HepG2 (cell line): ENCODE measurements at regions not wholly inside any gene's neighbourhood (a gene's known extent, or its start where the extent isn't known, plus 50 kb on each side); places are given as distances from the start of the nearest gene placed in this dataset.

Experiments used
- ATAC-seq: fragments of 200-7000 bp; cut with Tn5 transposase; 3 replicates; pipeline ENCODE4 v1.9.1; 2020; ENCODE audit warnings: mild to moderate bottlenecking, moderate library complexity
- BruUV-seq: library from RNA; stranded (reverse); fragments of 400-500 nt; replicated peaks from 2 replicates; lab custom pipeline; 2021; lab: Mats Ljungman, UMichigan
- CTCF ChIA-PET: fragments of 300-600 bp; formaldehyde crosslinking; extraction: SDS; loops from one replicate; lab custom pipeline; 2021; ENCODE audit warnings: low total read pairs, inconsistent platforms, low intra/inter-chr PET ratio; lab: Yijun Ruan, JAX
- POLR2A ChIA-PET: fragments of 350-600 bp; sonication (Branson Sonifier 250); formaldehyde crosslinking; loops from one replicate; lab custom pipeline; 2020; ENCODE audit warnings: antibody characterized with exemption, inconsistent platforms; lab: Yijun Ruan, JAX
- DNase-seq: peaks from one replicate; pipeline ENCODE4 v3.0.0-alpha.2; 2015; ENCODE audit warnings: low spot score
- FAIRE-seq: peaks from 3 replicates; lab custom pipeline; 2011; peaks lifted over from hg19 to GRCh38; lab: Jason Lieb, UNC
- H2AFZ ChIP-seq: one replicate; pipeline ENCODE4 v1.6.1; 2011; ENCODE audit warnings: low read length, inconsistent platforms
- H3K27ac ChIP-seq: fragments of 300-600 bp; 3 replicates; pipeline ENCODE4 v1.8.0; 2011; ENCODE audit warnings: mixed run types, mild to moderate bottlenecking, mixed read lengths, low read length, inconsistent platforms; ENCODE audit not compliant: insufficient read depth; ENCODE audit errors: extremely low read length
- H3K27me3 ChIP-seq, 2 experiments: fragments of 200-600 bp in 1 of 2; 2 replicates in 1 of 2; 3 replicates in 1 of 2; pipeline versions ENCODE4 v1.6.0 to v1.8.0; 2011; ENCODE audit warnings: low read length in 2 of 2, mild to moderate bottlenecking in 2 of 2, moderate library complexity in 2 of 2, inconsistent platforms in 1 of 2; ENCODE audit not compliant: insufficient read depth in 2 of 2, control insufficient read depth in 1 of 2
- H3K36me3 ChIP-seq, 2 experiments: fragments of 200-600 bp in 1 of 2; replicated peaks in 1 of 2; 2 replicates in 1 of 2; 3 replicates in 1 of 2; pipeline versions ENCODE4 v1.5.1 to v1.8.0; 2011; ENCODE audit warnings: low read length in 2 of 2, inconsistent platforms in 1 of 2; ENCODE audit not compliant: insufficient read depth in 2 of 2, control insufficient read depth in 1 of 2
- H3K4me1 ChIP-seq: 2 replicates; pipeline ENCODE4 v1.5.1; 2012; ENCODE audit warnings: low read length, inconsistent platforms; ENCODE audit not compliant: insufficient read depth
- H3K4me2 ChIP-seq: 2 replicates; pipeline ENCODE4 v1.6.0; 2011; ENCODE audit warnings: low read depth, low read length, inconsistent platforms
- H3K4me3 ChIP-seq, 3 experiments: fragments of 200-600 bp in 1 of 3; sonication (generic), shearing (Covaris generic) in 1 of 3; replicated peaks in 1 of 3; 2 replicates each; pipeline ENCODE4 v1.5.1; 2011 to 2016; ENCODE audit warnings: low read length in 3 of 3, inconsistent platforms in 2 of 3, low read depth in 2 of 3, mild to moderate bottlenecking in 2 of 3, control low read depth in 1 of 3, mixed read lengths in 1 of 3; ENCODE audit not compliant: insufficient read depth in 1 of 3
- H3K79me2 ChIP-seq: one replicate; pipeline ENCODE4 v1.6.1; 2011; ENCODE audit warnings: low read length, inconsistent platforms; ENCODE audit not compliant: insufficient read depth
- H3K9ac ChIP-seq: 2 replicates; pipeline ENCODE4 v1.6.0; 2011; ENCODE audit warnings: mild to moderate bottlenecking, low read depth, low read length, inconsistent platforms; ENCODE audit not compliant: insufficient read depth
- H3K9me3 ChIP-seq: 2 replicates; pipeline ENCODE4 v1.5.1; 2012; ENCODE audit warnings: mild to moderate bottlenecking, low read length
- H4K20me1 ChIP-seq: 2 replicates; pipeline ENCODE4 v1.6.0; 2011; ENCODE audit warnings: inconsistent platforms, mild to moderate bottlenecking, low read length, moderate library complexity; ENCODE audit not compliant: insufficient read depth
- CHD4 ChIP-seq: fragments of 200-600 bp; sonication (generic); IDR thresholded peaks from 2 replicates; pipeline ENCODE4 v1.7.0; 2017; ENCODE audit warnings: mild to moderate bottlenecking, low read length, borderline replicate concordance
- EEA1 ChIP-seq: sonication (generic); formaldehyde crosslinking; IDR thresholded peaks from 2 replicates; pipeline ENCODE4 v1.5.1; 2020; ENCODE audit warnings: mild to moderate bottlenecking, missing genetic modification reagents, borderline replicate concordance
- FOXK2 ChIP-seq: fragments of 450-650 bp; IDR thresholded peaks from 2 replicates; pipeline ENCODE4 v1.6.1; 2016
- FOXO1 ChIP-seq: sonication (generic); formaldehyde crosslinking; IDR thresholded peaks from 2 replicates; pipeline ENCODE4 v1.4.0; 2020; ENCODE audit warnings: missing genetic modification reagents
- NFYB ChIP-seq: sonication (generic); formaldehyde crosslinking; IDR thresholded peaks from 2 replicates; pipeline ENCODE4 v1.4.0; 2020; ENCODE audit warnings: missing genetic modification reagents
- NR1H2 ChIP-seq: sonication (generic); formaldehyde crosslinking; IDR thresholded peaks from 2 replicates; pipeline ENCODE4 v1.8.1; 2022; ENCODE audit warnings: low read depth, missing genetic modification reagents, borderline replicate concordance
- SP1 ChIP-seq, 2 experiments: fragments of 450-650 bp in 1 of 2; sonication (generic) in 1 of 2; formaldehyde crosslinking in 1 of 2; IDR thresholded peaks; 2 replicates each; pipeline versions ENCODE4 v1.4.0 to v1.6.1; 2016 to 2020; ENCODE audit warnings: missing genetic modification reagents in 1 of 2
- TARDBP ChIP-seq: sonication (generic); formaldehyde crosslinking; IDR thresholded peaks from 2 replicates; pipeline ENCODE4 v1.8.0; 2022; ENCODE audit warnings: mild to moderate bottlenecking, missing genetic modification reagents
- ZNF432 ChIP-seq: sonication (generic); formaldehyde crosslinking; IDR thresholded peaks from 2 replicates; pipeline ENCODE4 v1.5.0; 2020; ENCODE audit warnings: missing genetic modification reagents, mild to moderate bottlenecking, borderline replicate concordance
- ZNF562 ChIP-seq: sonication (generic); formaldehyde crosslinking; IDR thresholded peaks from 2 replicates; pipeline ENCODE4 v1.8.0; 2022; ENCODE audit warnings: missing genetic modification reagents, borderline replicate concordance
- WGBS: methylation state at CpG from one replicate; pipeline ENCODE4 v1.1.6; 2017; ENCODE audit warnings: low lambda C conversion rate; 5-methylcytosine and 5-hydroxymethylcytosine counted together
- in situ Hi-C: cut with HindIII; loops from 2 replicates; pipeline ENCODE4 v1.10.0; 2017; ENCODE audit warnings: low pct_unique_long_range_greater_than_20kb; ENCODE audit not compliant: extremely low pct_ligation_motif_present
- intact Hi-C: fragments of 100-400 bp; cut with micrococcal nuclease; formaldehyde crosslinking; loops from one replicate; pipeline ENCODE4 v1.10.0; 2022; ENCODE audit not compliant: unreplicated experiment
- TF ChIP-seq, protein P1 (sequence below): sonication (generic); formaldehyde crosslinking; IDR thresholded peaks from 2 replicates; pipeline ENCODE4 v1.5.1; 2020; ENCODE audit warnings: missing genetic modification reagents, mild to moderate bottlenecking, borderline replicate concordance
- TF ChIP-seq, protein P2 (sequence below): IDR thresholded peaks from 2 replicates; pipeline ENCODE4 v1.6.1; 2016; ENCODE audit warnings: low read depth, borderline replicate concordance
- TF ChIP-seq, protein P3 (sequence below): sonication (generic); formaldehyde crosslinking; IDR thresholded peaks from 2 replicates; pipeline ENCODE4 v1.9.0; 2022; ENCODE audit warnings: low read depth, missing genetic modification reagents

- peaks cover 41% of the 10 kb centered on the region for H3K9me3 ChIP-seq
- WGBS = 0% methylated on average over 1 of the region's 1 CpG
- no peak overlapping the region for H2AFZ ChIP-seq
- POLR2A ChIA-PET = no interaction called here
- no peaks in the 10 kb centered on the region for H3K79me2 ChIP-seq
- BruUV-seq = no TSS peak
- no peaks in the 10 kb centered on the region for H3K27me3 ChIP-seq
- H3K4me2 ChIP-seq = no peak overlapping the region
- no peak for TF ChIP-seq FOXK2
- TF ChIP-seq, all 625 proteins: peak for 0
- no peak overlapping the region for H3K4me3 ChIP-seq
- DNase-seq = no peak
- intact Hi-C loops = no loop called here
- in situ Hi-C loops = no loop called here
- CTCF ChIA-PET = no interaction called here
- no peaks in the 10 kb centered on the region for H3K4me1 ChIP-seq
- no peak overlapping the region for H3K27ac ChIP-seq
- no peaks in the 10 kb centered on the region for H3K36me3 ChIP-seq
- no peak overlapping the region for H3K9ac ChIP-seq
- no peaks in the 10 kb centered on the region for H4K20me1 ChIP-seq
- FAIRE-seq = no peak
- no peak for ATAC-seq
These were observed 541.8 kb upstream of the SLC10A2 start for GRCh38 chr13:103607995-103608394.

DNA sequence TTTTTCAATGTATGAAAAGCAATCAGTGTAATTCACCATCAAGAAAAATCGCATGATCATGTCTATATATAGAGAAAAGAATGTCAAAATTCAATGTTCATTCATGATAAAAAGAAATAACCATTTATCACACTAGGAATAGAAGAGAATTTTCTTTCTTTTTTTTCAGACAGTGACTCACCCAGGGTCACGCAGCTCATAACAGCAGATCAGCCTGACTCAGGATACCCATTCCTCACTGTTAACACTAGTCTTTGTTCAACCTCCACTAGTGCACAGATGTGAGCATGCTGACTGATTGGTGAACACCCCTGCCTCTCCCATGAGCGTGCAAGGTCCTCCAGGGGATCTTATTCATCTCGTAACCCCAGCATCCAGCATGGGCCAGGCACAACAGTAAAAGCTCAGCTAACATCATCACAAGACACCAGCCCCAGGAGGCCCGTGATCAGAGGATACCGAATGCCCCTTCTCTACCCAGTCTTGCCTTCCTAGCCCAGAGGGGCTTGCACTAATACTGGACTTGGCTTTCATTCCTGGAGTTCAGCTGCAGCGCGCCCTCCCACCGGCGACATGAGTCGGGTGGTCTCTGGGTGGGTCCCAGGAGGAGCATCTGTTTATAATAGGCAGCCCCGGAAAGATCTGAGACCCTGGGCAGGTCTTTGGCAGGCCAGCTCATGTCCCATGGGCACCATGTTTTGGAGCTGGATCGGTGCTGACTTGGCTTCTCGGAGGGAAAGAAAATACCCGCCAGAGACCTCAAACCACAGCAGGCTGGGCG, 539.5 kb upstream of the SLC10A2 start:
- Histone ChIP-seq H3K27ac (no peak overlapping the region), H3K4me3 (no peak overlapping the region), H3K36me3 (no peaks in the 10 kb centered on the region), H4K20me1 (no peaks in the 10 kb centered on the region), H2AFZ (no peak overlapping the region), H3K27me3 (no peaks in the 10 kb centered on the region), H3K9ac (no peak overlapping the region), H3K9me3 (peaks cover 50% of the 10 kb centered on the region), H3K79me2 (no peaks in the 10 kb centered on the region), H3K4me2 (no peak overlapping the region), H3K4me1 (no peaks in the 10 kb centered on the region)
- FAIRE-seq (no peak), ATAC-seq (no peak), DNase-seq (no peak)
- BruUV-seq = no TSS peak
- WGBS = 33% methylated on average over 16 of the region's 16 CpGs
- POLR2A ChIA-PET = no interaction called here
- in situ Hi-C loops = no loop called here
- intact Hi-C loops = no loop called here
- CTCF ChIA-PET = no interaction called here
- TF ChIP-seq CHD4 (no peak), FOXO1 (CRISPR knock-in tag) (no peak), SP1 (IDR thresholded peaks at IDR 0.05) (no peak), SP1 (CRISPR knock-in tag; IDR thresholded peaks at IDR 0.05) (no peak), NFYB (no peak), ZNF432 (CRISPR knock-in tag) (no peak), EEA1 (CRISPR knock-in tag) (no peak), TARDBP (CRISPR knock-in tag) (no peak), ZNF562 (CRISPR knock-in tag) (no peak), NR1H2 (no peak)
- TF ChIP-seq, protein P1, sequence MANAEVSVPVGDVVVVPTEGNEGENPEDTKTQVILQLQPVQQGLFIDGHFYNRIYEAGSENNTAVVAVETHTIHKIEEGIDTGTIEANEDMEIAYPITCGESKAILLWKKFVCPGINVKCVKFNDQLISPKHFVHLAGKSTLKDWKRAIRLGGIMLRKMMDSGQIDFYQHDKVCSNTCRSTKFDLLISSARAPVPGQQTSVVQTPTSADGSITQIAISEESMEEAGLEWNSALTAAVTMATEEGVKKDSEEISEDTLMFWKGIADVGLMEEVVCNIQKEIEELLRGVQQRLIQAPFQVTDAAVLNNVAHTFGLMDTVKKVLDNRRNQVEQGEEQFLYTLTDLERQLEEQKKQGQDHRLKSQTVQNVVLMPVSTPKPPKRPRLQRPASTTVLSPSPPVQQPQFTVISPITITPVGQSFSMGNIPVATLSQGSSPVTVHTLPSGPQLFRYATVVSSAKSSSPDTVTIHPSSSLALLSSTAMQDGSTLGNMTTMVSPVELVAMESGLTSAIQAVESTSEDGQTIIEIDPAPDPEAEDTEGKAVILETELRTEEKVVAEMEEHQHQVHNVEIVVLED = no peak
- TF ChIP-seq, protein P2, sequence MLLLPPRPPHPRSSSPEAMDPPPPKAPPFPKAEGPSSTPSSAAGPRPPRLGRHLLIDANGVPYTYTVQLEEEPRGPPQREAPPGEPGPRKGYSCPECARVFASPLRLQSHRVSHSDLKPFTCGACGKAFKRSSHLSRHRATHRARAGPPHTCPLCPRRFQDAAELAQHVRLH = no peak
- TF ChIP-seq, protein P3, sequence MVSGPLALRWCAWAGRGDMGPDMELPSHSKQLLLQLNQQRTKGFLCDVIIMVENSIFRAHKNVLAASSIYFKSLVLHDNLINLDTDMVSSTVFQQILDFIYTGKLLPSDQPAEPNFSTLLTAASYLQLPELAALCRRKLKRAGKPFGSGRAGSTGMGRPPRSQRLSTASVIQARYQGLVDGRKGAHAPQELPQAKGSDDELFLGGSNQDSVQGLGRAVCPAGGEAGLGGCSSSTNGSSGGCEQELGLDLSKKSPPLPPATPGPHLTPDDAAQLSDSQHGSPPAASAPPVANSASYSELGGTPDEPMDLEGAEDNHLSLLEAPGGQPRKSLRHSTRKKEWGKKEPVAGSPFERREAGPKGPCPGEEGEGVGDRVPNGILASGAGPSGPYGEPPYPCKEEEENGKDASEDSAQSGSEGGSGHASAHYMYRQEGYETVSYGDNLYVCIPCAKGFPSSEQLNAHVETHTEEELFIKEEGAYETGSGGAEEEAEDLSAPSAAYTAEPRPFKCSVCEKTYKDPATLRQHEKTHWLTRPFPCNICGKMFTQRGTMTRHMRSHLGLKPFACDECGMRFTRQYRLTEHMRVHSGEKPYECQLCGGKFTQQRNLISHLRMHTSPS = no peak
